K562 (cell line): ENCODE measurements at regions not wholly inside any gene's neighbourhood (a gene's known extent, or its start where the extent isn't known, plus 50 kb on each side); places are given as distances from the start of the nearest gene placed in this dataset.

Experiments
- ATAC-seq: fragments of 200-7000 bp; cut with Tn5 transposase; 3 replicates; pipeline ENCODE4 v1.9.1; 2020; ENCODE audit warnings: moderate library complexity
- BruUV-seq: library from RNA; stranded (reverse); fragments of 400-500 nt; replicated peaks from 2 replicates; lab custom pipeline; 2021; lab: Mats Ljungman, UMichigan
- CTCF ChIA-PET: fragments of 300-600 bp; formaldehyde crosslinking; extraction: SDS; loops from one replicate; lab custom pipeline; 2021; ENCODE audit warnings: low intra/inter-chr PET ratio; lab: Yijun Ruan, JAX
- POLR2A ChIA-PET: fragments of 300-600, 350-650 bp; sonication (Branson Sonifier 250); formaldehyde crosslinking; extraction: SDS; loops from one replicate; lab custom pipeline; 2021; ENCODE audit warnings: antibody characterized with exemption, inconsistent platforms; lab: Yijun Ruan, JAX
- DNase-seq, 4 experiments: peaks; one replicate each; pipeline versions ENCODE4 v3.0.0 to v3.0.0-alpha.2; 2011 to 2018; ENCODE audit warnings: low spot score in 3 of 4, mixed read lengths in 3 of 4; ENCODE audit errors: extremely low read depth in 1 of 4
- FAIRE-seq: peaks from 2 replicates; lab custom pipeline; 2011; peaks lifted over from hg19 to GRCh38; lab: Jason Lieb, UNC
- H2AFZ ChIP-seq: 2 replicates; pipeline ENCODE4 v1.6.0; 2011; ENCODE audit warnings: low read depth, low read length, control low read depth, inconsistent platforms
- H3K27ac ChIP-seq: fragments of 200-600 bp; 3 replicates; pipeline ENCODE4 v1.8.0; 2011; ENCODE audit warnings: low read depth, mild to moderate bottlenecking, control low read depth, inconsistent platforms, low read length, moderate library complexity, mixed read lengths; ENCODE audit errors: extremely low read depth
- H3K27me3 ChIP-seq, 2 experiments: fragments of 300-600 bp in 1 of 2; 2 replicates in 1 of 2; 3 replicates in 1 of 2; pipeline versions ENCODE4 v1.6.0 to v1.8.0; 2011; ENCODE audit warnings: inconsistent platforms in 2 of 2, low read length in 2 of 2, mild to moderate bottlenecking in 1 of 2, mixed read lengths in 1 of 2, moderate library complexity in 1 of 2; ENCODE audit not compliant: control insufficient read depth in 2 of 2, insufficient read depth in 2 of 2
- H3K36me3 ChIP-seq: fragments of 300-600 bp; 3 replicates; pipeline ENCODE4 v1.8.0; 2011; ENCODE audit warnings: mild to moderate bottlenecking, low read length, inconsistent platforms; ENCODE audit not compliant: control insufficient read depth, insufficient read depth
- H3K4me1 ChIP-seq, 2 experiments: fragments of 200-600 bp in 1 of 2; replicated peaks in 1 of 2; 2 replicates in 1 of 2; 3 replicates in 1 of 2; pipeline versions ENCODE4 v1.5.1 to v1.8.0; 2011; ENCODE audit warnings: inconsistent platforms in 2 of 2, low read length in 2 of 2, mild to moderate bottlenecking in 1 of 2, mixed read lengths in 1 of 2, moderate library complexity in 1 of 2; ENCODE audit not compliant: control insufficient read depth in 2 of 2, insufficient read depth in 2 of 2
- H3K4me2 ChIP-seq: 2 replicates; pipeline ENCODE4 v1.6.1; 2011; ENCODE audit warnings: low read length, control low read depth, inconsistent platforms, mixed read lengths; ENCODE audit not compliant: insufficient read depth
- H3K4me3 ChIP-seq: fragments of 200-600 bp; sonication (generic), shearing (Covaris generic); 2 replicates; pipeline ENCODE4 v1.5.1; 2016; ENCODE audit warnings: control low read depth, inconsistent platforms
- H3K79me2 ChIP-seq: fragments of 200-600 bp; 3 replicates; pipeline ENCODE4 v1.8.0; 2011; ENCODE audit warnings: low read length, inconsistent platforms; ENCODE audit not compliant: control insufficient read depth, insufficient read depth
- H3K9ac ChIP-seq, 2 experiments: 2 replicates each; pipeline versions ENCODE4 v1.6.0 to v1.6.1; 2011; ENCODE audit warnings: low read depth in 2 of 2, low read length in 2 of 2, control low read depth in 1 of 2, inconsistent platforms in 1 of 2, mild to moderate bottlenecking in 1 of 2, mixed read lengths in 1 of 2; ENCODE audit not compliant: insufficient read depth in 1 of 2
- H3K9me1 ChIP-seq: one replicate; pipeline ENCODE4 v1.6.0; 2011; ENCODE audit warnings: inconsistent platforms, mild to moderate bottlenecking, low read length, moderate library complexity; ENCODE audit not compliant: control insufficient read depth, insufficient read depth
- H3K9me3 ChIP-seq: replicated peaks from 2 replicates; pipeline ENCODE4 v1.5.1; 2011; ENCODE audit warnings: low read depth, low read length, inconsistent platforms; ENCODE audit not compliant: control insufficient read depth, insufficient read depth
- H4K20me1 ChIP-seq: replicated peaks from 2 replicates; pipeline ENCODE4 v1.6.1; 2011; ENCODE audit warnings: low read length, inconsistent platforms, mixed read lengths; ENCODE audit not compliant: control insufficient read depth, insufficient read depth
- ARHGAP35 ChIP-seq: fragments of 450-650 bp; IDR thresholded peaks from 2 replicates; pipeline ENCODE4 v1.6.1; 2018; ENCODE audit not compliant: partially characterized antibody
- CTBP1 ChIP-seq: fragments of 450-650 bp; IDR thresholded peaks from 2 replicates; pipeline ENCODE4 v1.6.1; 2016; ENCODE audit warnings: borderline replicate concordance
- DPF2 ChIP-seq: fragments of 450-650 bp; IDR thresholded peaks from 2 replicates; pipeline ENCODE4 v1.6.1; 2016
- ELK3 ChIP-seq: fragments of 450-650 bp; formaldehyde crosslinking; IDR thresholded peaks from 2 replicates; pipeline ENCODE4 v1.4.0; 2020; ENCODE audit warnings: mild to moderate bottlenecking
- FUS ChIP-seq: fragments of 200-400 bp; formaldehyde crosslinking; optimal IDR thresholded peaks from 2 replicates; pipeline ENCODE3; 2017; ENCODE audit warnings: low read depth, low read length
- MLLT1 ChIP-seq, 2 experiments: fragments of 450-650 bp; IDR thresholded peaks; 2 replicates each; pipeline ENCODE4 v1.6.1; 2016
- MXI1 ChIP-seq: IDR thresholded peaks from 2 replicates; pipeline ENCODE4 v1.6.1; 2011; ENCODE audit warnings: low read depth, mild to moderate bottlenecking, improper control_type of control experiment, low read length
- NCOA2 ChIP-seq, 2 experiments: fragments of 450-650 bp; IDR thresholded peaks; 2 replicates each; pipeline ENCODE4 v1.6.1; 2018; ENCODE audit warnings: mild to moderate bottlenecking in 2 of 2, moderate library complexity in 1 of 2; ENCODE audit not compliant: partially characterized antibody in 2 of 2
- NEUROD1 ChIP-seq: fragments of 150-350 bp; IDR thresholded peaks from 2 replicates; pipeline ENCODE4 v1.6.1; 2014; ENCODE audit warnings: borderline replicate concordance, low read length, low read depth; ENCODE audit not compliant: partially characterized antibody
- PRMT5 ChIP-seq: sonication (generic); formaldehyde crosslinking; IDR thresholded peaks from 2 replicates; pipeline ENCODE4 v1.5.0; 2020; ENCODE audit warnings: missing genetic modification reagents
- SMAD3 ChIP-seq: fragments of 450-650 bp; formaldehyde crosslinking; conservative IDR thresholded peaks from 2 replicates; pipeline ENCODE4 v1.4.0; 2020; ENCODE audit warnings: mild to moderate bottlenecking
- XRCC3 ChIP-seq: fragments of 450-650 bp; IDR thresholded peaks from 2 replicates; pipeline ENCODE4 v1.6.1; 2017; ENCODE audit warnings: mild to moderate bottlenecking, moderate library complexity
- ZNF212 ChIP-seq: fragments of 450-650 bp; formaldehyde crosslinking; IDR thresholded peaks from 2 replicates; pipeline ENCODE4 v1.4.0; 2020; ENCODE audit warnings: mild to moderate bottlenecking
- ZNF239 ChIP-seq: fragments of 250-450 bp; sonication (Bioruptor Pico); IDR thresholded peaks from 2 replicates; pipeline ENCODE4 v1.4.0; 2020; ENCODE audit warnings: mild to moderate bottlenecking
- ZNF316 ChIP-seq: fragments of 450-650 bp; IDR thresholded peaks from 2 replicates; pipeline ENCODE4 v1.6.1; 2016
- WGBS: fragments of 100-300 bp; shearing (Covaris generic); methylation state at CpG from one replicate; pipeline ENCODE4 v1.1.6; 2016; ENCODE audit warnings: low coverage, mixed read lengths; ENCODE audit not compliant: insufficient coverage; ENCODE audit errors: missing lambda C conversion rate; 5-methylcytosine and 5-hydroxymethylcytosine counted together
- in situ Hi-C: fragments of 300-500 bp; cut with MboI; formaldehyde crosslinking; loops from 4 replicates; pipeline ENCODE4 v1.15.0; 2018; ENCODE audit warnings: inconsistent platforms, mixed read lengths
- intact Hi-C: fragments of 100-400 bp; cut with micrococcal nuclease; formaldehyde crosslinking; loops from 2 replicates; pipeline ENCODE4 v1.14.2; 2022

- Histone ChIP-seq H3K27ac (no peak overlapping the region), H4K20me1 (no peaks in the 10 kb centered on the region), H3K79me2 (no peaks in the 10 kb centered on the region), H3K4me2 (no peak overlapping the region), H3K4me3 (no peak overlapping the region), H3K9ac (no peak overlapping the region), H3K4me1 (no peaks in the 10 kb centered on the region), H3K36me3 (no peaks in the 10 kb centered on the region), H3K9me3 (no peaks in the 10 kb centered on the region), H3K27me3 (no peaks in the 10 kb centered on the region), H2AFZ (no peak overlapping the region), H3K9me1 (no peaks in the 10 kb centered on the region)
- no peak for FAIRE-seq
- no peak for TF ChIP-seq MLLT1 (IDR thresholded peaks at IDR 0.05)
- no peak for TF ChIP-seq FUS
- TF ChIP-seq DPF2, result no peak
- TF ChIP-seq NCOA2 (IDR thresholded peaks at IDR 0.05; ENCODE audit: partially characterized antibody in 2 of 2), result no peak
- TF ChIP-seq CTBP1, result no peak
- no peak for TF ChIP-seq SMAD3 (CRISPR knock-in tag)
- TF ChIP-seq ZNF316, result no peak
- TF ChIP-seq ARHGAP35, result no peak
- no peak for TF ChIP-seq XRCC3
- no peak for TF ChIP-seq PRMT5 (CRISPR knock-in tag)
- TF ChIP-seq NEUROD1, result no peak
- TF ChIP-seq MXI1, result no peak
- no peak for TF ChIP-seq ELK3 (CRISPR knock-in tag)
- no peak for TF ChIP-seq ZNF239 (CRISPR knock-in tag)
- TF ChIP-seq ZNF212, result no peak
- in situ Hi-C loops (no loop called here), intact Hi-C loops (no loop called here)
- no peak for ATAC-seq
- BruUV-seq, result no TSS peak
- DNase-seq, result no peak
- ChIA-PET CTCF (no interaction called here), POLR2A (no interaction called here)
- 25% methylated on average over 1 of the region's 1 CpG for WGBS
Measured at GRCh38 chr12:89781156-89781555, 72.5 kb upstream of the ATP2B1 start.
